HEK293 (cell line): ENCODE measurements at regions not wholly inside any gene's neighbourhood (a gene's known extent, or its start where the extent isn't known, plus 50 kb on each side); places are given as distances from the start of the nearest gene placed in this dataset.

Experiments
- CTCF ChIA-PET: fragments of 350-600 bp; formaldehyde crosslinking; extraction: SDS; loops from one replicate; lab custom pipeline; 2021; ENCODE audit warnings: antibody characterized with exemption; lab: Yijun Ruan, JAX
- POLR2A ChIA-PET: fragments of 300-600 bp; formaldehyde crosslinking; extraction: SDS; loops from one replicate; lab custom pipeline; 2020; ENCODE audit warnings: antibody characterized with exemption, inconsistent platforms; lab: Yijun Ruan, JAX
- H3K27ac ChIP-seq: fragments of 200-500 bp; sonication (Bioruptor generic); 2 replicates; pipeline ENCODE4 v1.5.1; 2014; ENCODE audit warnings: low read depth, low read length, control low read depth, inconsistent platforms; ENCODE audit errors: extremely low read depth
- H3K36me3 ChIP-seq, 2 experiments: fragments of 200-500 bp in 1 of 2; sonication (Bioruptor generic) in 1 of 2; 1 replicate in 1 of 2; 2 replicates in 1 of 2; pipeline ENCODE4 v1.5.1; 2014 to 2017; ENCODE audit warnings: inconsistent platforms in 2 of 2, low read length in 2 of 2; ENCODE audit not compliant: control insufficient read depth in 2 of 2, insufficient read depth in 1 of 2
- H3K4me1 ChIP-seq: fragments of 200-500 bp; sonication (Bioruptor generic); 2 replicates; pipeline ENCODE4 v1.5.1; 2014; ENCODE audit warnings: mild to moderate bottlenecking, low read length, inconsistent platforms; ENCODE audit not compliant: control insufficient read depth, insufficient read depth
- H3K4me3 ChIP-seq: 2 replicates; pipeline ENCODE4 v1.5.1; 2011; ENCODE audit warnings: low read depth, mild to moderate bottlenecking, control low read depth, low read length, moderate library complexity
- H3K9me3 ChIP-seq: fragments of 200-500 bp; sonication (Bioruptor generic); 2 replicates; pipeline ENCODE4 v1.5.1; 2014; ENCODE audit warnings: low read depth, low read length, inconsistent platforms; ENCODE audit not compliant: control insufficient read depth, insufficient read depth
- HOXA7 ChIP-seq: sonication (generic); formaldehyde crosslinking; IDR thresholded peaks from 2 replicates; pipeline ENCODE4 v1.8.1; 2022; ENCODE audit warnings: missing genetic modification reagents, borderline replicate concordance
- PATZ1 ChIP-seq: fragments of 450-650 bp; formaldehyde crosslinking; IDR thresholded peaks from 2 replicates; pipeline ENCODE4 v1.5.1; 2016; ENCODE audit warnings: missing biosample characterization, missing genetic modification characterization
- PRDM1 ChIP-seq: fragments of 450-650 bp; formaldehyde crosslinking; IDR thresholded peaks from 2 replicates; pipeline ENCODE4; 2016; ENCODE audit warnings: missing biosample characterization, missing genetic modification characterization
- PRDM4 ChIP-seq: fragments of 450-650 bp; formaldehyde crosslinking; IDR thresholded peaks from 2 replicates; pipeline ENCODE4 v1.5.1; 2017; ENCODE audit warnings: missing biosample characterization, missing genetic modification characterization
- SALL2 ChIP-seq: fragments of 450-650 bp; formaldehyde crosslinking; IDR thresholded peaks from 2 replicates; pipeline ENCODE4 v1.5.0; 2017; ENCODE audit warnings: missing biosample characterization, mild to moderate bottlenecking, missing genetic modification characterization, borderline replicate concordance
- ZBTB1 ChIP-seq: fragments of 450-650 bp; formaldehyde crosslinking; IDR thresholded peaks from 2 replicates; pipeline ENCODE4 v1.5.1; 2016; ENCODE audit warnings: missing biosample characterization, missing genetic modification characterization
- ZBTB20 ChIP-seq: fragments of 450-650 bp; formaldehyde crosslinking; IDR thresholded peaks from 2 replicates; pipeline ENCODE4 v1.5.1; 2016; ENCODE audit warnings: missing biosample characterization, missing genetic modification characterization
- ZEB2 ChIP-seq: fragments of 450-650 bp; formaldehyde crosslinking; IDR thresholded peaks from 2 replicates; pipeline ENCODE4 v1.5.1; 2016; ENCODE audit warnings: missing biosample characterization, missing genetic modification characterization
- ZNF10 ChIP-seq: fragments of 450-650 bp; formaldehyde crosslinking; IDR thresholded peaks from 2 replicates; pipeline ENCODE4 v1.5.1; 2017; ENCODE audit warnings: missing biosample characterization, missing genetic modification characterization
- ZNF121 ChIP-seq: fragments of 450-650 bp; formaldehyde crosslinking; IDR thresholded peaks from 2 replicates; pipeline ENCODE4 v1.5.1; 2016; ENCODE audit warnings: missing biosample characterization, missing genetic modification characterization
- ZNF140 ChIP-seq: fragments of 450-650 bp; formaldehyde crosslinking; IDR thresholded peaks from 2 replicates; pipeline ENCODE4 v1.5.1; 2016; ENCODE audit warnings: missing biosample characterization, missing genetic modification characterization
- ZNF169 ChIP-seq: fragments of 450-650 bp; formaldehyde crosslinking; IDR thresholded peaks from 2 replicates; pipeline ENCODE4 v1.5.1; 2016; ENCODE audit warnings: missing biosample characterization, missing genetic modification characterization
- ZNF184 ChIP-seq: fragments of 450-650 bp; IDR thresholded peaks from 2 replicates; pipeline ENCODE4 v1.5.1; 2018; ENCODE audit warnings: missing biosample characterization, mild to moderate bottlenecking, missing genetic modification characterization
- ZNF202 ChIP-seq: fragments of 450-650 bp; formaldehyde crosslinking; IDR thresholded peaks from 2 replicates; pipeline ENCODE4 v1.5.1; 2016; ENCODE audit warnings: missing biosample characterization, missing genetic modification characterization, borderline replicate concordance
- ZNF23 ChIP-seq: fragments of 450-650 bp; formaldehyde crosslinking; IDR thresholded peaks from 2 replicates; pipeline ENCODE4 v1.5.1; 2016; ENCODE audit warnings: missing biosample characterization, missing genetic modification characterization, borderline replicate concordance
- ZNF37A ChIP-seq: fragments of 450-650 bp; IDR thresholded peaks from 2 replicates; pipeline ENCODE4 v1.5.1; 2018; ENCODE audit warnings: missing biosample characterization, missing genetic modification characterization
- ZNF473 ChIP-seq: fragments of 450-650 bp; formaldehyde crosslinking; IDR thresholded peaks from 2 replicates; pipeline ENCODE4 v1.5.1; 2017; ENCODE audit warnings: missing biosample characterization, missing genetic modification characterization
- ZNF521 ChIP-seq: fragments of 450-650 bp; formaldehyde crosslinking; IDR thresholded peaks from 2 replicates; pipeline ENCODE4 v1.5.1; 2017; ENCODE audit warnings: missing biosample characterization, mild to moderate bottlenecking, missing genetic modification characterization
- ZNF549 ChIP-seq: fragments of 450-650 bp; IDR thresholded peaks from 2 replicates; pipeline ENCODE4 v1.5.1; 2018; ENCODE audit warnings: missing biosample characterization, missing genetic modification characterization, mild to moderate bottlenecking, inconsistent platforms, moderate library complexity
- ZNF580 ChIP-seq: fragments of 450-650 bp; formaldehyde crosslinking; IDR thresholded peaks from 2 replicates; pipeline ENCODE4 v1.5.1; 2016; ENCODE audit warnings: missing biosample characterization, missing genetic modification characterization
- ZNF707 ChIP-seq: fragments of 450-650 bp; formaldehyde crosslinking; IDR thresholded peaks from 2 replicates; pipeline ENCODE4 v1.5.1; 2016; ENCODE audit warnings: missing biosample characterization, missing genetic modification characterization
- ZNF768 ChIP-seq: fragments of 450-650 bp; formaldehyde crosslinking; IDR thresholded peaks from 2 replicates; pipeline ENCODE4 v1.5.1; 2018; ENCODE audit warnings: missing biosample characterization, mild to moderate bottlenecking, missing genetic modification characterization
- TF ChIP-seq, protein P1 (sequence below): fragments of 450-650 bp; formaldehyde crosslinking; IDR thresholded peaks from 2 replicates; pipeline ENCODE4 v1.5.1; 2016; ENCODE audit warnings: missing biosample characterization, missing genetic modification characterization
- TF ChIP-seq, protein P2 (sequence below): fragments of 450-650 bp; formaldehyde crosslinking; IDR thresholded peaks from 2 replicates; pipeline ENCODE4 v1.5.1; 2016; ENCODE audit warnings: missing biosample characterization, missing genetic modification characterization

DNA sequence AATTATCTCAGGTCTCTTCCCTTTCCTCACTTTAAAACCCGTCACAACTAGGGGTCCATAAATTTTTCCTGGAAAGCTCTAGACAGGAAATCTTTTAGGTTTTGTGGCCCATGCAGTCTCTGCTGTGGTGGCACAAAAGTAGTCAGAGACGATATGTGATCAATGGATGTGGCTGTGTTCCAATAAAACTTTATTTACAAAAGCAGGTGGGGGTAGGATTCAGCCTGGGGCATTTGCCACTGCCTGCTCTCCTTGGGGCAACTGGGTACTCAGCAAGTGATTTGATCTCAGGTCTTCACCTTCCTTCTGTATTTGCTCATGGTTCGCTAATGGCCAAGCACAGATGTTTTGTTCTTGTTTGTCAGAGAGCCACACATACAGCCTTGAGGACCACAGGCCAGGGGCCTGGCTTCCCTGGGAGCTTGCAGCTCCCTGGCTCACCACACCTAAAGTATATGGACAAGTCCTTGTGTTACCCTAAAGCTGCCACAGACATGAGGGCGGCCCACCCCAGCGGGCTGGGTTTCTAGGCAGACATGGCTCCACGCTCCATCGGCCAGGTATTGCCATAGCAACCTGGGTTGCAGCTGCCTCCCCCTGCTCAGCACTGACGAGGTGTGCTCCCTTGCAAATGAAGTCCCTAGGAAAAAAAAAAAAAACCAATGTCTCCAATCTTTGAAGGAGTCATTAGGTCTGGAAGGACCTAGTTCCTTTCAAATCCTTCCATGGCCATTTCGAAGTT is 89.7 kb upstream of the YWHAQ start (continued):
- no peak for TF ChIP-seq ZNF521 (tag by site-specific recombination)
- TF ChIP-seq, protein P1, sequence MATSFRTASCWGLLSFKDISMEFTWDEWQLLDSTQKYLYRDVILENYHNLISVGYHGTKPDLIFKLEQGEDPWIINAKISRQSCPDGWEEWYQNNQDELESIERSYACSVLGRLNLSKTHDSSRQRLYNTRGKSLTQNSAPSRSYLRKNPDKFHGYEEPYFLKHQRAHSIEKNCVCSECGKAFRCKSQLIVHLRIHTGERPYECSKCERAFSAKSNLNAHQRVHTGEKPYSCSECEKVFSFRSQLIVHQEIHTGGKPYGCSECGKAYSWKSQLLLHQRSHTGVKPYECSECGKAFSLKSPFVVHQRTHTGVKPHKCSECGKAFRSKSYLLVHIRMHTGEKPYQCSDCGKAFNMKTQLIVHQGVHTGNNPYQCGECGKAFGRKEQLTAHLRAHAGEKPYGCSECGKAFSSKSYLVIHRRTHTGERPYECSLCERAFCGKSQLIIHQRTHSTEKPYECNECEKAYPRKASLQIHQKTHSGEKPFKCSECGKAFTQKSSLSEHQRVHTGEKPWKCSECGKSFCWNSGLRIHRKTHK (tag by site-specific recombination), result no peak
- no peak for TF ChIP-seq HOXA7 (CRISPR knock-in tag)
- TF ChIP-seq ZNF549, result no peak
- TF ChIP-seq ZNF707, result no peak
- TF ChIP-seq PATZ1 (tag by site-specific recombination), result no peak
- no peak for TF ChIP-seq ZNF202 (tag by site-specific recombination)
- no peak for TF ChIP-seq ZNF37A
- TF ChIP-seq PRDM4 (tag by site-specific recombination), result no peak
- TF ChIP-seq ZNF121 (tag by site-specific recombination), result no peak
- TF ChIP-seq, all 188 proteins: peak for 0

DNA sequence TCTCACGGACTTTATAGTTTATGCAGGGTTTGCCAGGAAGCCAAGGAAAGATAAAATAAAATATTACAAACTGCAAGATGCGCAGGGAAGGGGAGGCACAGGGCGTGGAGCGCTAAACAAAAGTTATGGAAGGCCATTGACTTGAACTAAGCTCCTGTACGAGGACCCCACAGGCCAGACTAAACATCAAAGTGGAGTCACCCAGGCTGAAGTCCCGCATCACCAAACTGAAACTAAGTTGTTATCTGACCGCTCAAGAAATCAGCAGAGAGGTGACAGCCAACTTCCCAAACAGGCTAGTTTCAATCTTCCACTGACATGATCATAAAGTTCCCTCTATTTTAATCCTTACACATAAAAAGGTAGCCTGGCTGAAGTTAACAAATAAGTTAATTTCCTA is 90.5 kb upstream of the YWHAQ start:
- no peak for TF ChIP-seq ZNF169 (tag by site-specific recombination)
- no peak for TF ChIP-seq ZNF140 (tag by site-specific recombination)
- no peak for TF ChIP-seq ZBTB20
- Histone ChIP-seq H3K4me3 (no peak overlapping the region), H3K4me1 (no peaks in the 10 kb centered on the region), H3K36me3 (no peaks in the 10 kb centered on the region), H3K9me3 (no peaks in the 10 kb centered on the region), H3K27ac (no peak overlapping the region)
- ChIA-PET CTCF (no interaction called here), POLR2A (no interaction called here)

GRCh38 chr2:9722451-9722850 is 91.7 kb upstream of the YWHAQ start:
- no peak overlapping the region for H3K4me3 ChIP-seq
- TF ChIP-seq PRDM1 (tag by site-specific recombination) (no peak), HOXA7 (CRISPR knock-in tag) (no peak), ZNF23 (tag by site-specific recombination) (no peak), ZNF580 (tag by site-specific recombination) (no peak), ZEB2 (tag by site-specific recombination) (no peak), PATZ1 (tag by site-specific recombination) (no peak), ZNF184 (no peak), ZNF549 (no peak), ZBTB1 (no peak), SALL2 (tag by site-specific recombination) (no peak), ZNF473 (tag by site-specific recombination) (no peak), ZNF768 (tag by site-specific recombination) (no peak), ZNF10 (tag by site-specific recombination) (no peak)
- TF ChIP-seq, protein P2, sequence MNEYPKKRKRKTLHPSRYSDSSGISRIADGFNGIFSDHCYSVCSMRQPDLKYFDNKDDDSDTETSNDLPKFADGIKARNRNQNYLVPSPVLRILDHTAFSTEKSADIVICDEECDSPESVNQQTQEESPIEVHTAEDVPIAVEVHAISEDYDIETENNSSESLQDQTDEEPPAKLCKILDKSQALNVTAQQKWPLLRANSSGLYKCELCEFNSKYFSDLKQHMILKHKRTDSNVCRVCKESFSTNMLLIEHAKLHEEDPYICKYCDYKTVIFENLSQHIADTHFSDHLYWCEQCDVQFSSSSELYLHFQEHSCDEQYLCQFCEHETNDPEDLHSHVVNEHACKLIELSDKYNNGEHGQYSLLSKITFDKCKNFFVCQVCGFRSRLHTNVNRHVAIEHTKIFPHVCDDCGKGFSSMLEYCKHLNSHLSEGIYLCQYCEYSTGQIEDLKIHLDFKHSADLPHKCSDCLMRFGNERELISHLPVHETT (tag by site-specific recombination), result no peak
- TF ChIP-seq, all 188 proteins: peak for 0
- ChIA-PET POLR2A (no interaction called here), CTCF (no interaction called here)
- Histone ChIP-seq H3K27ac (no peak overlapping the region), H3K36me3 (no peaks in the 10 kb centered on the region), H3K4me1 (no peaks in the 10 kb centered on the region), H3K9me3 (no peaks in the 10 kb centered on the region)
